Heart left ventricle (tissue), 16 donors: ENCODE measurements at regions not wholly inside any gene's neighbourhood (a gene's known extent, or its start where the extent isn't known, plus 50 kb on each side); places are given as distances from the start of the nearest gene placed in this dataset.

ENCODE experiments used
- ATAC-seq, 4 donors: fragments of 200-7000 bp; cut with Tn5 transposase; one replicate each; pipeline ENCODE4 v1.9.1; 2020 to 2022; ENCODE audit warnings: moderate library complexity in 4 of 4, mild to moderate bottlenecking in 3 of 4, moderate number of reproducible peaks in 1 of 4
- DNase-seq, 5 donors: peaks; one replicate each; pipeline ENCODE4 v3.0.0-alpha.2; 2020
- H3K27ac ChIP-seq, 12 donors: fragments of 200-600 bp; sonication (generic) in 4 of 12; one replicate each; pipeline versions ENCODE4 v1.5.0 to v1.8.0; 2016 to 2022; ENCODE audit warnings: mild to moderate bottlenecking in 2 of 12
- H3K27me3 ChIP-seq, 9 donors: fragments of 200-600 bp; sonication (generic) in 2 of 9; one replicate each; pipeline versions ENCODE4 v1.5.1 to v1.8.0; 2016 to 2022; ENCODE audit warnings: mild to moderate bottlenecking in 3 of 9
- H3K36me3 ChIP-seq, 9 donors: fragments of 200-600 bp; sonication (generic) in 2 of 9; one replicate each; pipeline versions ENCODE4 v1.5.0 to v1.8.0; 2018 to 2022; ENCODE audit warnings: mild to moderate bottlenecking in 2 of 9
- H3K4me1 ChIP-seq, 12 donors: fragments of 200-600 bp; sonication (generic) in 4 of 12; one replicate each; pipeline versions ENCODE4 v1.5.0 to v1.8.0; 2016 to 2022; ENCODE audit warnings: mild to moderate bottlenecking in 3 of 12
- H3K4me3 ChIP-seq, 12 donors: fragments of 200-600 bp; sonication (generic) in 4 of 12; one replicate each; pipeline versions ENCODE4 v1.5.0 to v1.8.0; 2017 to 2022; ENCODE audit warnings: mild to moderate bottlenecking in 9 of 12, moderate library complexity in 4 of 12
- H3K9me3 ChIP-seq, 12 donors: fragments of 200-600 bp; sonication (generic) in 4 of 12; one replicate each; pipeline versions ENCODE4 v1.5.0 to v1.8.0; 2016 to 2022; ENCODE audit warnings: mild to moderate bottlenecking in 1 of 12
- POLR2A ChIP-seq, 2 donors: fragments of 450-650 bp; IDR thresholded peaks; one replicate each; pipeline ENCODE4 v1.6.1; 2017; ENCODE audit warnings: antibody characterized with exemption in 2 of 2, mild to moderate bottlenecking in 2 of 2, moderate library complexity in 2 of 2
- WGBS, 4 donors: extraction: QIAGEN DNeasy Blood & Tissue Kit in 2 of 4; methylation state at CpG; one replicate each; pipeline versions ENCODE4 v1.1.5 to v1.1.7; 2013 to 2018; 5-methylcytosine and 5-hydroxymethylcytosine counted together
- intact Hi-C, 10 donors: fragments of 100-400 bp; cut with DNase I; formaldehyde crosslinking; loops; one replicate each; pipeline versions ENCODE4 v1.11.1 to v1.14.2; 2022
- TF ChIP-seq, protein P1 (sequence below), 12 donors: fragments of 200-600 bp; sonication (generic) in 4 of 12; IDR thresholded peaks; one replicate each; pipeline versions ENCODE4 v1.5.0 to v1.8.0; 2018 to 2022; ENCODE audit warnings: antibody characterized with exemption in 12 of 12, mild to moderate bottlenecking in 5 of 12
- donor health status: ischemic (EF 13 %, LVEDD 7.1; RV severe dilation, severe dysfunction).
- donor health status: healthy with polysubstance abuse.
- donor health status: DM: no; HTN: yes; CAD: no.
- donor health status: DM: no; HTN: no; CAD: no.
- donor health status: ischemic (EF 25% LVEDD 6.9; RV normal size, moderate dysfunction).
- donor health status: ischemic (EF 25% LVEDD 5.7; RV mildly dilated, moderate dysfunction).
- donor health status: healthy.
- donor health status: DM: yes; HTN: yes; CAD: no.
- donor health status: ischemic (EF 35%, LVEDD 5.7; RV mildly dilated, moderate dysfunction).
- donor health status: nonischemic (EF 11% LVEDD 7.7; RV severe dilation, severe dysfunction).
- donor health status: DM: yes; HTN: yes; CAD: no.
- donor health status: PGD.
- donor health status: ischemic (EF 29% LVEDD 5.4; RV normal size, mild dysfunction).
- donor health status: nonischemic (EF 23%, LVEDD 6.1; RV moderate dilation, normal function).

DNA sequence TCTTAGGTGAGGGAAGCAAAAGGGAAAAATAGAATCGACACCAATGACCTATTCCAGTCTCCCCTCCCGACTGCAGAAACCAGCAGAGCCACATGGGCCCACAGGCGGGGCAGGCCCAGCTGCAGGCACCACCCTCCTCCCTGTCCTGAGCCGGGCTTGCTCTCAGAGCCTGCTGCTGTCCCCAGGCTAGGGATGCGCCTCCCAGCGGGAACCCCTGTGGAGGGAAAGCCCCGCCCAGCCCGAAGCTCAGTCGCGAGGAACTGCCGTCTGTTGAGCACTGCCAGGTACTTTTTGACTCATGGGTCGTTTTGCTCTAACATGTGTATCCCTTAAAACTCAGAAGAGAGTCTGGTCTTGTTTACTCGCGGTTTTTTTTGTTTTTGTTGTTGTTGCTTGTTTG lies 124.5 kb upstream of the RET start:
- ATAC-seq, result peak; percentile 55 to 85 (median 76)

DNA sequence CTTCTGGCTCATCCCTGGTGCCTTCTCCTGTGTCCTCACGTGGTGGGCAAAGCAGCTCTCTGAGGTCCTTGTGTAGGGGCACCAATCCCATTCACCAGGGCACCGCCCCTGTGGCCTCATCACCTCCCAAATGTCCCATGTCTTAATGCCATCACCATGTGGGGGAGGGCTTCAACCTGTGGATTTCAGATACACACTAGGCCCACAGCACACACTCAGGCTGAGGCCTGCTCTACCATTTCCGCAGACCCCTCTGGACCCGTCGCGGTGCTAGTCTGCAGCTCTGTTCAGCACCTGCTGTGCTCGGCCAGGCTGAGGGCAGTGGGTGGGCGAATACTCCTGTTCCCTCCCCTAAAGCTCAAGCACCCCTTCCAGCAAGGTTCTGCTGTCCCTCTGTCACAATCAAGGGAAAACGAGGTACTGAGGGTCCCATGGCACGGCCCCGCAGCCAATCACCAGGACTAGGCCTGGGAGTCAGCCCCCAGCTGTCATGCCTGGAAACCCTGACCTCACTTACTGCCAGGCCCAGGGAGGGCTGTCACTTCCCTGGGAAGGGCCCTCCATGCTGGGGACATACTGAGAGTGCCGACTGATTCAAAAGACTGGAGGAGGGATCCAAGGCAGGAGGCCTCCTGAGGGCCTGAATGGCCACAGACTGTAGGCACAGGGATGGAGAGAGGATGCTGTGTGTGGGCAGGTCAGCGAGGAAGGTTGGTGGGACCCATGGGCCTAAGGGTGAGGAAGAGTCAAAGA lies 123.8 kb upstream of the RET start:
- intact Hi-C loops, result loop anchor here in 1 of 10 donors (10.0 kb wide), 1 partner anchor 122 kb away; the partner anchor contains the start of gene RET
- TF ChIP-seq POLR2A (IDR thresholded peaks at IDR 0.05), result no peak
- TF ChIP-seq, protein P1, sequence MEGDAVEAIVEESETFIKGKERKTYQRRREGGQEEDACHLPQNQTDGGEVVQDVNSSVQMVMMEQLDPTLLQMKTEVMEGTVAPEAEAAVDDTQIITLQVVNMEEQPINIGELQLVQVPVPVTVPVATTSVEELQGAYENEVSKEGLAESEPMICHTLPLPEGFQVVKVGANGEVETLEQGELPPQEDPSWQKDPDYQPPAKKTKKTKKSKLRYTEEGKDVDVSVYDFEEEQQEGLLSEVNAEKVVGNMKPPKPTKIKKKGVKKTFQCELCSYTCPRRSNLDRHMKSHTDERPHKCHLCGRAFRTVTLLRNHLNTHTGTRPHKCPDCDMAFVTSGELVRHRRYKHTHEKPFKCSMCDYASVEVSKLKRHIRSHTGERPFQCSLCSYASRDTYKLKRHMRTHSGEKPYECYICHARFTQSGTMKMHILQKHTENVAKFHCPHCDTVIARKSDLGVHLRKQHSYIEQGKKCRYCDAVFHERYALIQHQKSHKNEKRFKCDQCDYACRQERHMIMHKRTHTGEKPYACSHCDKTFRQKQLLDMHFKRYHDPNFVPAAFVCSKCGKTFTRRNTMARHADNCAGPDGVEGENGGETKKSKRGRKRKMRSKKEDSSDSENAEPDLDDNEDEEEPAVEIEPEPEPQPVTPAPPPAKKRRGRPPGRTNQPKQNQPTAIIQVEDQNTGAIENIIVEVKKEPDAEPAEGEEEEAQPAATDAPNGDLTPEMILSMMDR (IDR thresholded peaks at IDR 0.05), result no peak
- Histone ChIP-seq H3K27ac (no peak overlapping the region), H3K27me3 (peaks cover 0 to 23% (median 10%) of the 10 kb centered on the region in 9 donors), H3K4me3 (no peak overlapping the region), H3K9me3 (peaks cover 0 to 17% (median 0%) of the 10 kb centered on the region in 12 donors), H3K36me3 (no peaks in the 10 kb centered on the region), H3K4me1 (peaks cover 0 to 17% (median 10%) of the 10 kb centered on the region in 12 donors)
- WGBS, 4 donors, result 87 to 94% (median 92%) methylated on average over 9 to 13 of the region's 13 CpGs
- no peak for ATAC-seq
- DNase-seq, result peak in 2 of 5 donors; percentile 15 to 24

More for the DNA sequence above, 124.5 kb upstream of the RET start:
- peak overlapping the region in 1 of 12 donors; percentile 16 for H3K4me3 ChIP-seq
- peaks cover 0 to 26% (median 10%) of the 10 kb centered on the region in 9 donors for H3K27me3 ChIP-seq
- no peaks in the 10 kb centered on the region for H3K36me3 ChIP-seq
- intact Hi-C loops, result loop anchor here in 1 of 10 donors (10.0 kb wide), 1 partner anchor 122 kb away; the partner anchor contains the start of gene RET
- peaks cover 0 to 20% (median 0%) of the 10 kb centered on the region in 12 donors for H3K9me3 ChIP-seq
- TF ChIP-seq, protein P1 (IDR thresholded peaks at IDR 0.05), result no peak
- TF ChIP-seq POLR2A (IDR thresholded peaks at IDR 0.05), result no peak
- peaks cover 0 to 17% (median 10%) of the 10 kb centered on the region in 12 donors for H3K4me1 ChIP-seq
- 16 to 30% (median 19%) methylated on average over 13 to 14 of the region's 14 CpGs for WGBS, 4 donors
- peak in 3 of 5 donors; percentile 49 to 76 (median 64) for DNase-seq
- peak overlapping the region in 5 of 12 donors; percentile 18 to 51 (median 25) for H3K27ac ChIP-seq

DNA sequence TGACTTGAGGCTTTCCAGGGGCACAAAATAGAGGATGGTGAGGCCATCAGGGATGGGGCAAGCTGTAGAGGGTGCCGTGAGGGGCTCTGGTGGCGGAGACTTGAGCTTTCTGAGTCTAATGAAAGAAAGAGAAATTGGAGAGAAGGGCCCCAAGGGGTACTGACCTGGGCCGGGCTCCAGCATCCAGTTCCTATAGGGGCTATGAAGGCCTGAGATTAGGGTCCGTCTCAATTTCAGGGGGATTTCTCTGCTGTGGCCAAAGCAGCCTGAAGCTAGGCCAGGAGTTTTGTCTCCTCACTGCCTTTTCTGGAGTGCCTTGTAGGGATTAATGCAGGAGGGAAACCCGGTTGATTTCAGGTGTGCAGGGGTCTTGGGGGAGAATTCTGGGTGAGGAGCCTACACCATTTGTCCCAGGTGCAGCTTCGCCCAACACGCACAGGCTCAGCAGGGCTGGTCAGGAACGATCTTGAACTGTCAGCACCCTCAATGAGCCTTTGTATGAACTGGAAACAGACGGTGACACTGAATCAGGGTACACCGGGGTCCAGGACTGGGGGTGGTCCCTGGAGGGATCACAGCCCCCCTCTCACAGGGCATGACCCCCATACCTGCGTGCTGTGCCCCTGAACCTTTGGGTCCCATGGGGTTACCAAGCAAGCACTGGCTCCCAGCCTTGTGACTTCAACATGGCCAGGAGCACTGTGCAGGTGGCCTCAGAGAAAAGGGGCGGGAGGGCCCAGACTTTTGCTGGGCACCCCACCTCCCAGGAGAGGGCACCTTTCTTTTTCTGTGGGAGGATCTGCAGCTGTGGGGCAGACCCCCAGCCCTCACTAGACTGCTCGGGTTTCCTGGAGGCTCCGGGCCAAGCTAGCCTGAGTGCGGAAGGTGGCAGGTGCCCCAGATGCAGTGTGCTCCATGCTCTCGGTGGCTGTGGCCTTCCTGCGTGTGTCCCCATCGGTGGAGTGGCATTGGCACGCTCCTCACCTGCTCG lies 122.9 kb upstream of the RET start:
- Histone ChIP-seq H3K27ac (no peak overlapping the region), H3K36me3 (no peaks in the 10 kb centered on the region), H3K27me3 (peaks cover 0 to 23% (median 10%) of the 10 kb centered on the region in 9 donors), H3K4me3 (no peak overlapping the region), H3K4me1 (peaks cover 0 to 17% (median 10%) of the 10 kb centered on the region in 12 donors), H3K9me3 (peaks cover 0 to 15% (median 0%) of the 10 kb centered on the region in 12 donors)
- DNase-seq (peak in 2 of 5 donors; percentile 13 to 20), ATAC-seq (no peak)
- intact Hi-C loops, result loop anchor here in 1 of 10 donors (10.0 kb wide), 1 partner anchor 121 kb away; the partner anchor contains the start of gene RET
- TF ChIP-seq POLR2A (IDR thresholded peaks at IDR 0.05), result no peak
- TF ChIP-seq, protein P1 (IDR thresholded peaks at IDR 0.05), result no peak
- WGBS, 4 donors, result 89 to 92% (median 91%) methylated on average over 18 to 20 of the region's 20 CpGs
